DOHH2 (cell line): ENCODE measurements at regions not wholly inside any gene's neighbourhood (a gene's known extent, or its start where the extent isn't known, plus 50 kb on each side); places are given as distances from the start of the nearest gene placed in this dataset.
"Not testable (repeated sequence)": the region's sequence is repeated elsewhere in the genome, so short reads cannot be mapped to it uniquely, and the experiment has no call there.

ENCODE experiments used
- CTCF ChIP-seq: fragments of 200-600 bp; sonication (generic); IDR thresholded peaks from one replicate; pipeline ENCODE4 v1.5.1; 2014; ENCODE audit warnings: antibody characterized with exemption, mild to moderate bottlenecking, low read depth, low read length; ENCODE audit not compliant: poor library complexity, severe bottlenecking
- EZH2phosphoT487 ChIP-seq: fragments of 200-600 bp; sonication (generic); IDR thresholded peaks from 2 replicates; pipeline ENCODE4 v1.6.1; 2017; ENCODE audit warnings: borderline replicate concordance, mild to moderate bottlenecking, antibody characterized with exemption, low read length, moderate library complexity, mixed read lengths

- not testable (repeated sequence) for TF ChIP-seq CTCF, EZH2phosphoT487
These were observed 972.5 kb downstream of the TRAM1L1 start for GRCh38 chr4:116112861-116113260.
